Neural cell (in vitro differentiated cells): ENCODE measurements at regions not wholly inside any gene's neighbourhood (a gene's known extent, or its start where the extent isn't known, plus 50 kb on each side); places are given as distances from the start of the nearest gene placed in this dataset.

Source experiments
- EP300 ChIP-seq: fragments of 450-650 bp; conservative IDR thresholded peaks from 2 replicates; pipeline ENCODE4 v1.6.1; 2014; ENCODE audit warnings: antibody characterized with exemption, mild to moderate bottlenecking, moderate library complexity; ENCODE audit not compliant: poor library complexity, severe bottlenecking
- EZH2 ChIP-seq: fragments of 200-600, 300-800 bp; shearing (Covaris generic), sonication (generic); IDR thresholded peaks from 2 replicates; pipeline ENCODE4 v1.6.1; 2014; ENCODE audit warnings: antibody characterized with exemption, low read length, borderline replicate concordance, mild to moderate bottlenecking; ENCODE audit not compliant: insufficient read depth, poor library complexity, severe bottlenecking
- POLR2AphosphoS5 ChIP-seq: IDR thresholded peaks from 2 replicates; pipeline ENCODE4 v1.6.1; 2012
- RAD21 ChIP-seq: fragments of 450-650 bp; conservative IDR thresholded peaks from 2 replicates; pipeline ENCODE4 v1.6.1; 2014; ENCODE audit warnings: antibody characterized with exemption, mild to moderate bottlenecking, moderate library complexity
- TF ChIP-seq, protein P1 (sequence below): fragments of 450-650 bp; IDR thresholded peaks from 2 replicates; pipeline ENCODE4 v1.5.1; 2014; ENCODE audit warnings: antibody characterized with exemption, mild to moderate bottlenecking, moderate library complexity; ENCODE audit not compliant: poor library complexity, severe bottlenecking
- TF ChIP-seq, protein P2 (sequence below): IDR thresholded peaks from 2 replicates; pipeline ENCODE4 v1.6.1; 2012; ENCODE audit warnings: borderline replicate concordance

DNA sequence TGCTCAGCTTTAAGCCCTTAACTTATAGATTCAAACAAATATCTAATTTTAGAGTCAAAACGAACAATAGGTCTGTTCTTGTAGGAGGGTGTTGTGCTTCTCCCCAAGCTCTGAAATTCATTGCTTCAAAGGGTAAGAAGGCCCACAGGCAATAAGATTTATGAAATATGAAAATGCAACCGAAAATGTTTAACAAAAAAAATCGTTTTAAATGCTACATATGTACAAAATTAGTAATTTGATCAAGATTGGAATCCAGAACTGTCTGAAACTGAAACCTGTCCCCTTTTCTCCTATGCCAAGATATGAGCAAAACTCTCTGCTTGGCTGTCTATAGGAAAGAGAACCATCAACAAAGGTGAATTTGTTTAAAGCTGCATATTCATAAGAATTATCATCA is 534.3 kb downstream of the PLPP3 start:
- TF ChIP-seq EP300 (no peak), EZH2 (no peak), POLR2AphosphoS5 (no peak), RAD21 (no peak)
- TF ChIP-seq, protein P1, sequence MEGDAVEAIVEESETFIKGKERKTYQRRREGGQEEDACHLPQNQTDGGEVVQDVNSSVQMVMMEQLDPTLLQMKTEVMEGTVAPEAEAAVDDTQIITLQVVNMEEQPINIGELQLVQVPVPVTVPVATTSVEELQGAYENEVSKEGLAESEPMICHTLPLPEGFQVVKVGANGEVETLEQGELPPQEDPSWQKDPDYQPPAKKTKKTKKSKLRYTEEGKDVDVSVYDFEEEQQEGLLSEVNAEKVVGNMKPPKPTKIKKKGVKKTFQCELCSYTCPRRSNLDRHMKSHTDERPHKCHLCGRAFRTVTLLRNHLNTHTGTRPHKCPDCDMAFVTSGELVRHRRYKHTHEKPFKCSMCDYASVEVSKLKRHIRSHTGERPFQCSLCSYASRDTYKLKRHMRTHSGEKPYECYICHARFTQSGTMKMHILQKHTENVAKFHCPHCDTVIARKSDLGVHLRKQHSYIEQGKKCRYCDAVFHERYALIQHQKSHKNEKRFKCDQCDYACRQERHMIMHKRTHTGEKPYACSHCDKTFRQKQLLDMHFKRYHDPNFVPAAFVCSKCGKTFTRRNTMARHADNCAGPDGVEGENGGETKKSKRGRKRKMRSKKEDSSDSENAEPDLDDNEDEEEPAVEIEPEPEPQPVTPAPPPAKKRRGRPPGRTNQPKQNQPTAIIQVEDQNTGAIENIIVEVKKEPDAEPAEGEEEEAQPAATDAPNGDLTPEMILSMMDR, result no peak
- TF ChIP-seq, protein P2, sequence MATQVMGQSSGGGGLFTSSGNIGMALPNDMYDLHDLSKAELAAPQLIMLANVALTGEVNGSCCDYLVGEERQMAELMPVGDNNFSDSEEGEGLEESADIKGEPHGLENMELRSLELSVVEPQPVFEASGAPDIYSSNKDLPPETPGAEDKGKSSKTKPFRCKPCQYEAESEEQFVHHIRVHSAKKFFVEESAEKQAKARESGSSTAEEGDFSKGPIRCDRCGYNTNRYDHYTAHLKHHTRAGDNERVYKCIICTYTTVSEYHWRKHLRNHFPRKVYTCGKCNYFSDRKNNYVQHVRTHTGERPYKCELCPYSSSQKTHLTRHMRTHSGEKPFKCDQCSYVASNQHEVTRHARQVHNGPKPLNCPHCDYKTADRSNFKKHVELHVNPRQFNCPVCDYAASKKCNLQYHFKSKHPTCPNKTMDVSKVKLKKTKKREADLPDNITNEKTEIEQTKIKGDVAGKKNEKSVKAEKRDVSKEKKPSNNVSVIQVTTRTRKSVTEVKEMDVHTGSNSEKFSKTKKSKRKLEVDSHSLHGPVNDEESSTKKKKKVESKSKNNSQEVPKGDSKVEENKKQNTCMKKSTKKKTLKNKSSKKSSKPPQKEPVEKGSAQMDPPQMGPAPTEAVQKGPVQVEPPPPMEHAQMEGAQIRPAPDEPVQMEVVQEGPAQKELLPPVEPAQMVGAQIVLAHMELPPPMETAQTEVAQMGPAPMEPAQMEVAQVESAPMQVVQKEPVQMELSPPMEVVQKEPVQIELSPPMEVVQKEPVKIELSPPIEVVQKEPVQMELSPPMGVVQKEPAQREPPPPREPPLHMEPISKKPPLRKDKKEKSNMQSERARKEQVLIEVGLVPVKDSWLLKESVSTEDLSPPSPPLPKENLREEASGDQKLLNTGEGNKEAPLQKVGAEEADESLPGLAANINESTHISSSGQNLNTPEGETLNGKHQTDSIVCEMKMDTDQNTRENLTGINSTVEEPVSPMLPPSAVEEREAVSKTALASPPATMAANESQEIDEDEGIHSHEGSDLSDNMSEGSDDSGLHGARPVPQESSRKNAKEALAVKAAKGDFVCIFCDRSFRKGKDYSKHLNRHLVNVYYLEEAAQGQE, result no peak
